ENCODE measurements at regions not wholly inside any gene's neighbourhood (a gene's known extent, or its start where the extent isn't known, plus 50 kb on each side); places are given as distances from the start of the nearest gene placed in this dataset.

DNA sequence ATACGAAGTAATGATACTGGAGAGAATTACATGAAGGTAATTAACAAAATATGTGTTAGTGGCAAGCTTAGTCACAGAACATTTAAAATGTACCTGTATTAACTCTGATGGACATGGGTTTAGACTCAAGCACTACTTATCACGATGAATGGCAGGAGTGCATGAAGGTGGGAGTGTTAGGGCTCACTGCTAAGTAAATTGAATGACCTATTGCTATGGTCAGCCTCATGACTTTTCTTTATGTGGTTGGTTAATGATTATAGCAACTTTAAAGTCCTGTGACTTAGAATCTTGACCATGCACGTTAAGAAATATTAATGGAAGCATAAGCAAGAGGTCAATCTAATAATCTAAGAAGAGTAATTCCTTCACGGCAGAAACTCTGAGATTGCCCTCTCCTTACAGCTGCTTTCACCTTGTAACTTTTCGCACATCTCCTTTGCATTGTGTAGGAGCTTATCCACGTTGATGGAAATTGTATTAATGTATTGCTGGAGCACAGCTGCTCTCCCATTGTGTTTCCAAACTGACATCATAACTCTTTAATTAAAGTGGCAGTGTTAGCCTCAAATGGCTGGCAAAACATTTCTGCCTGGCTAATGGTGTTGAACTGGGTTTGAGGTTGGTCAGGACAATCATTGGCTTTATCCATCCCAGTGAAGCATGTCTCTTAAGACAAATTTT lies 114.5 kb downstream of the RXFP2 start:
- no peaks in the 10 kb centered on the region for H3K4me1 ChIP-seq (ENCODE audit: control insufficient read depth, insufficient read depth, low read length)

DNA sequence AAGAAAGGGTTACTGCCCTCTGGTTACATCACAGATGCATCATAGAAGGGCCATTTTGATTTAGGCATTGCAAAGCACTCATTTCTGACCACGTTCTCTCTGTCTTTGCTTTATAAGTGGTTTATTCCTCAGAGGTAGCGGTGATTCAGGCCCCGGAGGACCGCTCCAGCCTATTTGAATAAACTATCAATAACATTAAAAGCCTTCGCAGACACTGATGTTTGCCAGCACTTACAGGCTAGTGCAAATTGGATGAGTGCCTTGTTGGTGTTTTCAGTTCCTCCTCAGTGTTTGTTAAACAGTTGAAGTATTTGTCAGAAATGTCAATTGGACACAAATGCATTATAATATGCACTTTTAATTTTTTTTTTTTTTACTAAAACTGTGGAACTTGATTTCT lies 120.2 kb downstream of the RXFP2 start:
- Histone ChIP-seq H3K36me3 (ENCODE audit: control insufficient read depth, insufficient read depth, low read length) (no peaks in the 10 kb centered on the region), H3K9me3 (ENCODE audit: control insufficient read depth, low read length) (no peaks in the 10 kb centered on the region), H3K9ac (ENCODE audit: low read length) (no peak overlapping the region), H3K27me3 (ENCODE audit: control insufficient read depth, insufficient read depth, low read length) (no peaks in the 10 kb centered on the region), H3K4me3 (ENCODE audit: low read length) (no peak overlapping the region), H3K4me1 (ENCODE audit: control insufficient read depth, insufficient read depth, low read length) (no peaks in the 10 kb centered on the region)

More for the DNA sequence above, 114.5 kb downstream of the RXFP2 start:
- no peak overlapping the region for H3K9ac ChIP-seq (ENCODE audit: low read length)
- H3K27me3 ChIP-seq (ENCODE audit: control insufficient read depth, insufficient read depth, low read length): no peaks in the 10 kb centered on the region
- H3K4me3 ChIP-seq (ENCODE audit: low read length): no peak overlapping the region
- no peaks in the 10 kb centered on the region for H3K9me3 ChIP-seq (ENCODE audit: control insufficient read depth, low read length)
- H3K36me3 ChIP-seq (ENCODE audit: control insufficient read depth, insufficient read depth, low read length): no peaks in the 10 kb centered on the region

GRCh38 chr13:31860002-31860401 lies 120.7 kb downstream of the RXFP2 start:
- no peak overlapping the region for H3K9ac ChIP-seq (ENCODE audit: low read length)

DNA sequence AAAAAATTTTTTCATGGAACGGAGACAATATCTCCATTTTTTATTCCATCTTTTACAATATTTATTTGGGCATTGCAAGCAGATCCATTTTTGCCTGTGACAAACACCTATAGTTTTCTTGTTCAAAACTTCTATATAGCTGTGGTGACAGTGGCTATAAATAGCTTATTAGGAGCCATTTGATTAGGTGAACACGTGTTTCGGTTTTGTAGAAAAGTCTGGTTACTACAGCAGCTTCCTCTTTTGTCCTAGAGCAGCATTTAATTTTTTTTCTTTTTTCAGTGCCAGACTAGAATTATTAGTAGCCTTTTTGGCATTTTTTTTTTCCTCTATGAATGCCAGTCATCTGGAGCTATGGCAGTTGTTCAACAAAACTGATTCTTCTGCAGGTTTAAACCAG lies 123.5 kb downstream of the RXFP2 start:
- H3K4me3 ChIP-seq (ENCODE audit: low read length): no peak overlapping the region
- no peaks in the 10 kb centered on the region for H3K4me1 ChIP-seq (ENCODE audit: control insufficient read depth, insufficient read depth, low read length)
- H3K9me3 ChIP-seq (ENCODE audit: control insufficient read depth, low read length): no peaks in the 10 kb centered on the region
- H3K9ac ChIP-seq (ENCODE audit: low read length): no peak overlapping the region
- H3K27me3 ChIP-seq (ENCODE audit: control insufficient read depth, insufficient read depth, low read length): no peaks in the 10 kb centered on the region
- H3K36me3 ChIP-seq (ENCODE audit: control insufficient read depth, insufficient read depth, low read length): no peaks in the 10 kb centered on the region

More at GRCh38 chr13:31860002-31860401, 120.7 kb downstream of the RXFP2 start:
- Histone ChIP-seq H3K4me1 (ENCODE audit: control insufficient read depth, insufficient read depth, low read length) (no peaks in the 10 kb centered on the region), H3K27me3 (ENCODE audit: control insufficient read depth, insufficient read depth, low read length) (no peaks in the 10 kb centered on the region), H3K4me3 (ENCODE audit: low read length) (no peak overlapping the region), H3K36me3 (ENCODE audit: control insufficient read depth, insufficient read depth, low read length) (no peaks in the 10 kb centered on the region), H3K9me3 (ENCODE audit: control insufficient read depth, low read length) (no peaks in the 10 kb centered on the region)

DNA sequence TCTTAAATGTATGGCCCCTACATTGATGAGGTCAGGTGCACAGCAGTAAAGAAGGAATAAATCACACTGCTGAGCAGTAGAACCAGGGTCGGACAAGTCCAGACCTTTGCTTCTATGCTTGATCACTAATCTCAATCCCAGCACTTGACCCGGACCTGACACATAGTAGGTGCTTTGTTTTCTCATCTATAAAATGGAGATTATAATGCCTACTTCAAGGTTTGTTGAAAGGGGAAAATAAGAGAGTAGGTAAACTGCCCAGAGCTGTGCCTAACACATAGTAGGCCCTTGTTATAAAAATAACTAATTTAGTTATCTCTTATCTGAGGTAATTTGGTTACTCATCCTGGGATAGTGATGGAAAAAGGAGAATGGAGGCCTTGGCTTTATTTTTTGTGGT lies 125.0 kb downstream of the RXFP2 start:
- Histone ChIP-seq H3K27me3 (ENCODE audit: control insufficient read depth, insufficient read depth, low read length) (no peaks in the 10 kb centered on the region), H3K4me1 (ENCODE audit: control insufficient read depth, insufficient read depth, low read length) (no peaks in the 10 kb centered on the region), H3K9ac (ENCODE audit: low read length) (no peak overlapping the region), H3K4me3 (ENCODE audit: low read length) (no peak overlapping the region), H3K36me3 (ENCODE audit: control insufficient read depth, insufficient read depth, low read length) (no peaks in the 10 kb centered on the region), H3K9me3 (ENCODE audit: control insufficient read depth, low read length) (no peaks in the 10 kb centered on the region)

DNA sequence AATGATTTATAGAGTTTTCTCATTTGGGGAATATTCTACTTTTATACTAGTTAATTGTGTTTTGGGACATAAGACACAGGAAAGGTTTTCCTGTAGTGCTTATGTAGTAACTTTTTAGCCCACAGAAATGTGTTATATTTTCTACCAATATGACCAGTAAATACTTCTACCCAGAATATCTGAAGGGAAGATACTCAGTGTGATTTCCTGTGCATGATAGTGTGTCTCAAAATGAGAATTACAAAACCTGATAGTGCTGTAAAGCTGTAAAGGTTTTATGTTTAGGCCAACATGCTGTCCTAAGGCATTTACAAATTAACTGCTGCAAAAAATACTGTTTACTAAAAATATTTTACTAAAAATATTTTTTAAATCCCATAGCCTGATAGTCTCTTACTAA lies 126.8 kb downstream of the RXFP2 start:
- H3K4me1 ChIP-seq (ENCODE audit: control insufficient read depth, insufficient read depth, low read length): no peaks in the 10 kb centered on the region
- no peaks in the 10 kb centered on the region for H3K9me3 ChIP-seq (ENCODE audit: control insufficient read depth, low read length)
- H3K36me3 ChIP-seq (ENCODE audit: control insufficient read depth, insufficient read depth, low read length): no peaks in the 10 kb centered on the region
- no peak overlapping the region for H3K4me3 ChIP-seq (ENCODE audit: low read length)
- no peaks in the 10 kb centered on the region for H3K27me3 ChIP-seq (ENCODE audit: control insufficient read depth, insufficient read depth, low read length)
- no peak overlapping the region for H3K9ac ChIP-seq (ENCODE audit: low read length)

GRCh38 chr13:31867709-31868108 lies 128.4 kb downstream of the RXFP2 start:
- Histone ChIP-seq H3K4me1 (ENCODE audit: control insufficient read depth, insufficient read depth, low read length) (no peaks in the 10 kb centered on the region), H3K4me3 (ENCODE audit: low read length) (no peak overlapping the region), H3K9me3 (ENCODE audit: control insufficient read depth, low read length) (no peaks in the 10 kb centered on the region), H3K9ac (ENCODE audit: low read length) (no peak overlapping the region), H3K27me3 (ENCODE audit: control insufficient read depth, insufficient read depth, low read length) (no peaks in the 10 kb centered on the region), H3K36me3 (ENCODE audit: control insufficient read depth, insufficient read depth, low read length) (no peaks in the 10 kb centered on the region)

DNA sequence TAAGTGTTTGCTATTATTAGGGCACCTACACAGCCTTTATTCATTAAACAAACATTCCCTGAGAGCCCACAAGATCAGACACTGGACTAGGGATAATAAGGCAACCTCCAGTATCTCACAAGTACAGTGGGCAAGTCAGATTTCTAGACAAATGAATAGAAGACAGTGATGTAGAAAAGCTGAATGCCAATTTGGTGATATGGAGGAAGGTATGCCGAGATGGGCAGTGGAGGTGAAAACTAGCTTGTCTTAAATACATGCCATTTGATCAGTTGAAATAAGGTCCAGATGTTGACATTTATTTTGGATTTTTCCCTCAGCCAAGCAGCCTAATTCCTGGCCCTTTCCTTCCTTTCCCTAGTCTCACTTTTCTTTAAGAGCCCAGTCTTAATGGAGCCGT lies 130.3 kb downstream of the RXFP2 start:
- Histone ChIP-seq H3K4me1 (ENCODE audit: control insufficient read depth, insufficient read depth, low read length) (no peaks in the 10 kb centered on the region), H3K9me3 (ENCODE audit: control insufficient read depth, low read length) (no peaks in the 10 kb centered on the region), H3K4me3 (ENCODE audit: low read length) (no peak overlapping the region), H3K27me3 (ENCODE audit: control insufficient read depth, insufficient read depth, low read length) (no peaks in the 10 kb centered on the region), H3K36me3 (ENCODE audit: control insufficient read depth, insufficient read depth, low read length) (no peaks in the 10 kb centered on the region), H3K9ac (ENCODE audit: low read length) (no peak overlapping the region)

GRCh38 chr13:31870511-31870910 lies 131.2 kb downstream of the RXFP2 start:
- Histone ChIP-seq H3K9me3 (ENCODE audit: control insufficient read depth, low read length) (no peaks in the 10 kb centered on the region), H3K9ac (ENCODE audit: low read length) (no peak overlapping the region), H3K4me1 (ENCODE audit: control insufficient read depth, insufficient read depth, low read length) (no peaks in the 10 kb centered on the region), H3K36me3 (ENCODE audit: control insufficient read depth, insufficient read depth, low read length) (no peaks in the 10 kb centered on the region), H3K27me3 (ENCODE audit: control insufficient read depth, insufficient read depth, low read length) (no peaks in the 10 kb centered on the region), H3K4me3 (ENCODE audit: low read length) (no peak overlapping the region)

GRCh38 chr13:31873145-31873544 lies 133.8 kb downstream of the RXFP2 start:
- H3K9me3 ChIP-seq (ENCODE audit: control insufficient read depth, low read length): no peaks in the 10 kb centered on the region
- no peaks in the 10 kb centered on the region for H3K36me3 ChIP-seq (ENCODE audit: control insufficient read depth, insufficient read depth, low read length)
- H3K4me3 ChIP-seq (ENCODE audit: low read length): no peak overlapping the region
- no peaks in the 10 kb centered on the region for H3K27me3 ChIP-seq (ENCODE audit: control insufficient read depth, insufficient read depth, low read length)
- no peaks in the 10 kb centered on the region for H3K4me1 ChIP-seq (ENCODE audit: control insufficient read depth, insufficient read depth, low read length)
- no peak overlapping the region for H3K9ac ChIP-seq (ENCODE audit: low read length)

- Histone ChIP-seq H3K4me1 (ENCODE audit: control insufficient read depth, insufficient read depth, low read length) (no peaks in the 10 kb centered on the region), H3K9ac (ENCODE audit: low read length) (no peak overlapping the region)
These were observed 135.8 kb downstream of the RXFP2 start for GRCh38 chr13:31875134-31875533.

DNA sequence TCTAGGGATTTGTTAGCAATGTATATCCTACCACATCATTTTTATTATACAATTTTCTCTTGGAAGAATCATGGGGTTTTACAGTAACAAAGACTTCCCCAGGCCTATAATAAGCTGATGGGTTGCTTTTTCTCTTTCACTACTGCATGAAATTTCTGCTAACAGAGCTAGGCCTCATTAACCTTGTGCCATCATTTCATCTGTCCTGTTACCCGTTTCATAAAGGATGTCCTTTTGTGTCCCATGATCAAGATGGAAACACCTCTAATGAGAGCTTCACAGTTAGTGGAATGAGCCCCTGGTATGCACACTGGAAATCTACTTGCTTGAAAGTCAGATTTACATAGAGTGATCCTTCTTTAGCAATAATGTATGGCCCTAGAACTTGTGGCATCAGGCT lies 138.7 kb downstream of the RXFP2 start:
- Histone ChIP-seq H3K4me1 (ENCODE audit: control insufficient read depth, insufficient read depth, low read length) (no peaks in the 10 kb centered on the region), H3K27me3 (ENCODE audit: control insufficient read depth, insufficient read depth, low read length) (no peaks in the 10 kb centered on the region), H3K9ac (ENCODE audit: low read length) (no peak overlapping the region), H3K9me3 (ENCODE audit: control insufficient read depth, low read length) (no peaks in the 10 kb centered on the region), H3K36me3 (ENCODE audit: control insufficient read depth, insufficient read depth, low read length) (no peaks in the 10 kb centered on the region), H3K4me3 (ENCODE audit: low read length) (no peak overlapping the region)

More at GRCh38 chr13:31875134-31875533, 135.8 kb downstream of the RXFP2 start:
- no peaks in the 10 kb centered on the region for H3K36me3 ChIP-seq (ENCODE audit: control insufficient read depth, insufficient read depth, low read length)
- no peaks in the 10 kb centered on the region for H3K9me3 ChIP-seq (ENCODE audit: control insufficient read depth, low read length)
- no peaks in the 10 kb centered on the region for H3K27me3 ChIP-seq (ENCODE audit: control insufficient read depth, insufficient read depth, low read length)
- H3K4me3 ChIP-seq (ENCODE audit: low read length): no peak overlapping the region

- H3K4me1 ChIP-seq (ENCODE audit: control insufficient read depth, insufficient read depth, low read length): no peaks in the 10 kb centered on the region
- no peaks in the 10 kb centered on the region for H3K36me3 ChIP-seq (ENCODE audit: control insufficient read depth, insufficient read depth, low read length)
- no peak overlapping the region for H3K4me3 ChIP-seq (ENCODE audit: low read length)
- no peaks in the 10 kb centered on the region for H3K9me3 ChIP-seq (ENCODE audit: control insufficient read depth, low read length)
- no peak overlapping the region for H3K9ac ChIP-seq (ENCODE audit: low read length)
- no peaks in the 10 kb centered on the region for H3K27me3 ChIP-seq (ENCODE audit: control insufficient read depth, insufficient read depth, low read length)
These were observed 139.2 kb downstream of the RXFP2 start for GRCh38 chr13:31878495-31878894.
